Activated CD4-positive, alpha-beta T cell treated with anti-CD3 and anti-CD28 coated beads for 24 hours (primary cell): ENCODE measurements at regions not wholly inside any gene's neighbourhood (a gene's known extent, or its start where the extent isn't known, plus 50 kb on each side); places are given as distances from the start of the nearest gene placed in this dataset.
"Not testable (repeated sequence)": the region's sequence is repeated elsewhere in the genome, so short reads cannot be mapped to it uniquely, and the experiment has no call there.

Experiments used
- DNase-seq, 2 donors: peaks; one replicate each; pipeline ENCODE4 v3.0.0-alpha.2; 2020; ENCODE audit warnings: low read depth in 2 of 2

DNA sequence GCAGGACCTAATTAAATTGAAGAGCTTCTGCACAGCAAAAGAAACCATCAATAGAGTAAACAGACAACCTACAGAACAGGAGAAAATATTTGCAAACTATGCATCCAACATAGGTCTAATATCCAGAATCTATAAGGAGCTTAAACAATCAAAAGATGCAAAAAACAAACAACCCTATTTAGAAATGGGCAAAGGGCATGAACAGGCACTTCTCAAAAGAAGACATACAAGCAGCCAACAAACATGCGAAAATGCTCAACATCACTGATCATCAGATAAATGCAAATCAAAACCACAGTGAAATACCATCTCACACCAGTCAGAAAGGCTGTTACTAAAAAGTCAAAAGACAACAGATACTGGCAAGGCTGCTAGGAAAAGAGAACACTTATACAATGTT is 189.2 kb downstream of the CYP26B1 start:
- not testable (repeated sequence) for DNase-seq

DNA sequence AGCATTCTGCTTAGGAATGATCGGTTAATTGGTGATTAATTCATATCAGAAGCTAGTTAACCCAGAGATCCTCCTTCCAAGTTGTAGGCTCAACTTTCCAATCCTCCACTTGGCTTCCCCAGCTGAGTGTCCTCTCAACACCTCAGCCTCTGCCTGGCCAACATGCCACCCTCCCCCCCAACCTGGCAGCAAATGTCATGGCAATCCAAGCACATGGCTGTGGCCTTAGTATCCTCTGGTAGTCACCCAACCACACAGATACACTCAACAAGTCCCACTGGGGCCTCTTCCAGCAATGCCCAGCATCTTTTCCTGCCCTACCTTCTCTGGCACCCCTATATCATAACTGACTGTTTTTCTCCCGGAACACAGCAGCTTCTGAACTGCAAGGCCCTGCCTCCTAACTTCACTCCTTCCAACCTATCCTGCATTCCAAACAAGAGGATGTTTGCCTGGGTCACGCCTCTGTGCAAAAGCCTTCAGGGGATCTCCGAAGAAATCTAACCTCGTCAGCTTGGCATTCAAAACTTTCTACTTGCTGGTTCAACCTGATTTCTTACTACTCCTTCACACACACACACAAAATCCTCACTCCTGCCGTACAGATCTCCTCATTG is 195.0 kb downstream of the CYP26B1 start:
- no peak for DNase-seq

GRCh38 chr2:71951718-71952404 is 195.8 kb downstream of the CYP26B1 start:
- no peak for DNase-seq

DNA sequence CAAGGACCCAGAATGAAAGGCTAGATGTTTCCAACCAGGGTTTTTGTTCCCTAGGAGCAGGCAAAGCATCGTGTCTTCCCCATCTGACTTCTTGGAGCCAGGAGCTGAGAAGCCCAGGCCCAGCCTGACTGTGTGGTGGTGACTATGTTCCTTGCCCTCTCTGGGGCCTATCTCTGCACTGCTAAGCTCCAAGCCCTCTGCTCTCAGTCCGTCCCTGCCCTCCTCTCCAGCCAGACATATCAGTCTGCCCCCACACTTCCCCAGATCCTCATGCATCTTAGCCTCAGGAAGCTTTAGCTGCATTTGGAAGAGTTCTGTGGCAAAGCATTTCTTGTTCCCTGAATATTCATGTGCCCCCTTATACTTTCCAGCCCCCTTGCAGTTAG is 196.6 kb downstream of the CYP26B1 start:
- no peak for DNase-seq

- DNase-seq, result no peak
These were observed 197.2 kb downstream of the CYP26B1 start for GRCh38 chr2:71950256-71951082.

DNA sequence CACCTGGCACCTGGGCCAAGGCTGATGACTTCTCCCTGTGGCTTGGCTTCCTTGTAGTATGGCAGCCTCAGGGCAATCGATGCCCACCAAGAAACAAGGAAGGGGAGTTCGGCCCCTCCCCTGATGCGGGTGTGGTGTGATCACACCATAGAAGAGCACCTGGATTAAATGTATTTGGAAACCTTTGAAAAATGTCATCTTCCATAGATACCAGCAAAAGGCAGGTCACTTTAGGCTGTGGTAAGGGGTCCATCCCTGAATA is 198.2 kb downstream of the CYP26B1 start:
- no peak for DNase-seq

- DNase-seq, result no peak
These were observed 198.7 kb downstream of the CYP26B1 start for GRCh38 chr2:71948781-71949536.

GRCh38 chr2:71947809-71948208 is 199.9 kb downstream of the CYP26B1 start:
- DNase-seq, result no peak

DNA sequence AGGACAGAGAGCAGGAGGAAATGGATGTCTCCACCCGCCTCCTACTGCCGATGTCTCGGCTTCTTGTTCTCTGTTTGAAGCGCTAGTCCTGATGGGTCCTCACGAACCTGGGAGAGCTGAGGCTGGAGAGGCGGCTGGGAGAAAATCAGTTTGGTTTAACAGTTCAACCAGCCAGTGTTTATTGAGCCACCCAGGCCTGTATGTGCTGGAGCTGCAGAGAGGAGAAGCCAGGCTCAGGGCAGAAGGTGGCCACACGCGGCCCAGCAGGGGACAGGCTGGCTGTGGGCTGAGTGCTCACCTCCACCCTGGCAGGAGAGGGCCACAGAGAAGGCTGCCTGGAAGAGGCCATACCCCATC is 202.1 kb downstream of the CYP26B1 start:
- no peak for DNase-seq

DNA sequence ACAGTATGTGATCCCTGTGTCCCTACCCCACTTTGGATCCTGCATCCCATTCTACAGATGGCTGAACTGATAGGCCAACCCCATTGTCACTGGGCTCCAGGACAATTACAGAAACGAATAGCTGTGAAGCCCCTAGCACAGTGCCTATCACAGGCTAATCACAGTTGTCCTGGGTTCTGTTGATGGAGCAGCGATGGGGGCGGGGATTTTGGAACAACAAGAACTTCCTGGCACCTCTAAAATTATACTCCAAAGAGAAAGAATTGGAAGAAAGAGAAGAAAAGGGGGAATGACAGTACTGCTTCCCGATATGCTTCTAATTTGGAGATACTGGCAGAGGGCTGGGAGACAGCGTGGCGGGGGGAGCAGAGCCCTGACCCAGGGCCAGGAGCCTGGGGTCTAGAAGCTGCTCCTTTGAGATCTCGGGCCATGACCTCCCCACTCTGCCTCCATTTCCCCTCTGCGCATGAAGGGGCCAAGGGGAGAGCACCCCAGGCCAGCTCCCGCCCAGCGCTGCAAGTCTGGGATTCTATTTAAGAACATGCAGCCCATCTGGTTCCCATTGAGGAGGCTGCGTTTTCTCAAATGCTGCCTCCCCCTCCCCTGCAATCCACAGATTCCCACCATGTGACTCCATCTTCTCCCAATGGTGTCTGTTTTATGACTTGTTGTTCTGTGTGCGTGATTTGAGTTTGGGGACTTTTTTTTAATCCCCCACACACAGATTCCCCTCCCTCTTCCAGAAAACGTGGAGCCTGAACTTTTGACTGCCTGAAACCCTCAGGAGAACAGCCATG is 202.7 kb downstream of the CYP26B1 start:
- no peak for DNase-seq

- no peak for DNase-seq
These were observed 203.5 kb downstream of the CYP26B1 start for GRCh38 chr2:71944183-71944550.

- DNase-seq, result no peak
These were observed 204.2 kb downstream of the CYP26B1 start for GRCh38 chr2:71943238-71944182.

DNA sequence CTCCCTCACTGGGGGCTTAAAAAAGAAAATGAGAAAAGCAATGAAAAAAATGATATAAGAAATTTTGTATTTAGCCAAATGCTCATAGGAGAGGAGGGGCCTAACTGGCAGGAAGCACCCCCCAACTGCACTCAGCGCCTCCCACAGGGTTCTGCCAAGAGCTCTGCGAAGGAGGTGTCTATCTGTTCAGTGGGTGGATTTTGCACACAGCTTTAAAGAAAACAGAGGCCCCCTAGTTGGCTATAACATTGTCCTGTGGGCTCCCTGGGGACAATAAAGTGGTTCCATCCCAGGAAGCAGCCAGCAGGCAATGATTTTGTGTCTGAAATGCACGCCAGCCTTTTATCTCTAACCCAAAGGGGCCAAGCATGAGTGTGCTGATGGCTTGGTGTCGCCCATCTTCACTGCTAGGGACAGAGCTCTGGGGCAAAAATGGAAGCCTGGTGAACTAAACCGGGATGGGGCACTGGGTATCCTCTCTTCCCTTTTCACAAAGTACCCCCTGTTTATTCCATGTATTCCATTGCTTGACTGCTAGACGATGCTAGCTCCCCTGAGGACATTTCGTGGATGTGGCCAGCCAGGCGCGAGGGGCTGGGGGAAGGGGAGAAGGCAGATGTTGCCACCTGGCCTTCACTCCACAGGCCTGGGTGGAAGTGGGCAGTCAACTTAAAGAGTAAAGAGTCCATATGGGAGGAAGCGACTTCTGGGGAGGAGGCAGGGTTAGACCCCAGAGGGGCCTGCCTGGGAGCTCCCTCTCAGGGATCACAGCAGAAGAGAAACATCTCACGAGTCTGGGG is 205.7 kb downstream of the CYP26B1 start:
- DNase-seq, result no peak

- DNase-seq, result no peak
These were observed 207.0 kb downstream of the CYP26B1 start for GRCh38 chr2:71940695-71941094.

DNA sequence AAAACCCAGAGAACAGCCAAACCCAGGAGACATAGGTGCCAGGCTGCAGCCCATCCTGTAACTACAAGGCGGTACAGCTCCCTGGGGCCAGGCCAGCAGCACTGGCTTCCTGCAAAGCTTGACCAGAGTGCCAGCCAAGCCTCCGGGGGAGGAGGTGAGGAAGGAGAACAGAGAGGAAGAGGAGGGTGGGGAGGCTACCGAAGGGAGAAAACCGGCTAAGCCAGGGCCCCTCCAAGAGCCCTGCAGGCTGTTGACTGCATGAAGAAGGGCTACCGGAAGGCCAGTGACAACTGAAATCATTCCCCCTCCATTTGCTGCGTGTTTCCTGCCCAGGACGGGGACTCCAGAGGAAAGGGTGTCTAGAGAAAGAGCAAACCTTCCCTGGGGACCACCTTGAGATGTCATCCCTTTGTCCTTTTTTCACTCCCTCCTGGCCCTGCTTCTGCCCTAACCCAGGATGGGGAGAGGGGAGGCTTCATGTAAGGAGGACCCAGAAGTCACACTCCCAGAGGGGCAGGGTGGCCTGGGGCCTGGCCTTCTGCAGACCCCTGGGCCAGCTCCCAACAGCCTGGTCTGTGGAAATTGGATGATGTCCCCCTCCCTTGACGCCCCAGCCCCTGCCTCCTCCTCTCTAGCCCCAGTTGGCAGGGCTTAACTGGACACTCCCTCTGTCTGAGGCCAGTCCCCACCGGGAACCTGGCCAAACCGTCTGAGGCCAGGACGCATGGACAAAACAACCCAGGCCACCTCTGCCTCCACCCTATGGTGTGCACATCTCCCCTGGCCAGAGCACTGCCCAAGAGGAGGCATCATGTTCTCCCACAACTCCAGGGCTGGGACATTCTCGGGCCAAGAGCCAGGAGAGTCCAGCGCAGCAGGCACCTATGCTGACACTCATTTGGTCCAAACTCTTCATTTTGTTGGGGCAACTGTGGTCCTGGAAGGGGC is 207.8 kb downstream of the CYP26B1 start:
- DNase-seq, result no peak

- DNase-seq, result no peak
These were observed 208.7 kb downstream of the CYP26B1 start for GRCh38 chr2:71938659-71939587.

DNA sequence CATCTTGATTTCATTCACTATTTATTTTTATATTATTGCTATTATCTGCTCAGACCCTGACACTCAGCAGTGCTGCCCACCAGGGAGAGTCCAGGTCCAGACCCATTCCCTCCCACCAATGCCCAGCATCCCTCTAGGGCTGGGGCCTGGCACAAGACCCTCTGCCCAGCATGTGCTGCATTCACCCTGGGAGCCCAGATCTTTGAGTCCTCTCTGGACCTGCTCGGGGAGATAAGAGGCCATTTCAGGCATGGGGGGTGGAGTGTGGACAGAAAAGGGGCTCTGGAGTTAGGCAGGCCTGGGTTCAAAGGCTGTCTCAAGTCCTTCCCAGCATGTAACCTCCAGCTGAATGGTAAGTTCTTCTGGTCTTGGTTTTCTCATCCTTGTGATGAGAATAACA is 209.6 kb downstream of the CYP26B1 start:
- no peak for DNase-seq

DNA sequence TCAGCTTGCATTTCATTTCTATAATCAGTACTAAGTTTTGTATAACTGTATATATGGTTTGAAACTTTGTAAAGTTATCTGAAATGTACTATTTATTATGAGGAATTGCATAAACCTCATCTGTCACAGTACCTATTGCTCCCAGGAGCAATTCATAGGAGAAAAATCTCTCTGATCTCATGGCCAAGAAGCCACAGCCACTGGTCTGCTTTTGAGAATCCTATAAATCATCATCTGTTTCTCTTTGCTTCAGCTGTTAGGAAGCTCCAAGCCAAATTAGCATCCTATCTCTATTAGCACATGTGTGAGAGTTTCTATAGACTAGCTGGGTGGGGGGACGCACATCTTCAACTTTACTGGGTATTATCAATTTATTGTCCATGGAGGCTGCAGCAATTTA is 210.3 kb downstream of the CYP26B1 start:
- DNase-seq, result no peak
